Prostate gland (tissue), 2 donors: ENCODE measurements at regions not wholly inside any gene's neighbourhood (a gene's known extent, or its start where the extent isn't known, plus 50 kb on each side); places are given as distances from the start of the nearest gene placed in this dataset.
A peak's percentile ranks its signal among the peaks of the same experiment; 100 is the strongest.
"Not testable (repeated sequence)": the region's sequence is repeated elsewhere in the genome, so short reads cannot be mapped to it uniquely, and the experiment has no call there.

Experiments
- DNase-seq: peaks from one replicate; pipeline ENCODE4 v3.0.0-alpha.2; 2019; ENCODE audit warnings: low spot score
- H3K27ac ChIP-seq, 2 donors: fragments of 200-600 bp; sonication (generic); 2 replicates each; pipeline ENCODE4 v1.5.1; 2017 to 2019
- H3K27me3 ChIP-seq: fragments of 200-600 bp; sonication (generic); replicated peaks from 2 replicates; pipeline ENCODE4 v1.5.1; 2019; ENCODE audit not compliant: insufficient read depth
- H3K36me3 ChIP-seq, 2 donors: fragments of 200-600 bp; sonication (generic); 1 replicate in 1 of 2; 2 replicates in 1 of 2; pipeline versions ENCODE4 v1.5.1 to v1.8.1; 2017 to 2019
- H3K4me1 ChIP-seq: fragments of 200-600 bp; sonication (generic); replicated peaks from 2 replicates; pipeline ENCODE4 v1.5.1; 2019
- H3K4me3 ChIP-seq, 2 donors: fragments of 200-600 bp; sonication (generic); 2 replicates each; pipeline ENCODE4 v1.5.1; 2017 to 2019
- H3K9me3 ChIP-seq: fragments of 200-600 bp; sonication (generic); 2 replicates; pipeline ENCODE4 v1.5.1; 2017
- CTCF ChIP-seq, 4 experiments: fragments of 200-600 bp in 2 of 4; fragments of 450-650 bp in 2 of 4; sonication (generic) in 2 of 4; IDR thresholded peaks; 1 replicate in 3 of 4; 2 replicates in 1 of 4; pipeline ENCODE4 v1.5.1; 2016 to 2019; ENCODE audit warnings: antibody characterized with exemption in 4 of 4, mild to moderate bottlenecking in 2 of 4, moderate library complexity in 2 of 4
- POLR2A ChIP-seq: fragments of 450-650 bp; IDR thresholded peaks from one replicate; pipeline ENCODE4 v1.6.1; 2016; ENCODE audit warnings: antibody characterized with exemption, mild to moderate bottlenecking
- POLR2AphosphoS5 ChIP-seq: sonication (generic); formaldehyde crosslinking; IDR thresholded peaks from one replicate; pipeline ENCODE4 v1.6.1; 2017; ENCODE audit warnings: antibody characterized with exemption
- WGBS: methylation state at CpG from one replicate; pipeline ENCODE4 v1.1.5; 2018; 5-methylcytosine and 5-hydroxymethylcytosine counted together
- intact Hi-C: fragments of 100-400 bp; cut with DNase I; formaldehyde crosslinking; loops from one replicate; pipeline ENCODE4 v1.14.2; 2022

GRCh38 chr4:9685692-9686091, 95.7 kb upstream of the DRD5 start:
- TF ChIP-seq POLR2AphosphoS5 (no peak), CTCF (IDR thresholded peaks at IDR 0.05) (no peak), POLR2A (no peak)
- H3K4me3 ChIP-seq = no peak overlapping the region
- no peaks in the 10 kb centered on the region for H3K9me3 ChIP-seq
- no peak for DNase-seq
- intact Hi-C loops = no loop called here
- no peaks in the 10 kb centered on the region for H3K36me3 ChIP-seq
- no peaks in the 10 kb centered on the region for H3K27me3 ChIP-seq
- H3K4me1 ChIP-seq = no peaks in the 10 kb centered on the region
- H3K27ac ChIP-seq = no peak overlapping the region

DNA sequence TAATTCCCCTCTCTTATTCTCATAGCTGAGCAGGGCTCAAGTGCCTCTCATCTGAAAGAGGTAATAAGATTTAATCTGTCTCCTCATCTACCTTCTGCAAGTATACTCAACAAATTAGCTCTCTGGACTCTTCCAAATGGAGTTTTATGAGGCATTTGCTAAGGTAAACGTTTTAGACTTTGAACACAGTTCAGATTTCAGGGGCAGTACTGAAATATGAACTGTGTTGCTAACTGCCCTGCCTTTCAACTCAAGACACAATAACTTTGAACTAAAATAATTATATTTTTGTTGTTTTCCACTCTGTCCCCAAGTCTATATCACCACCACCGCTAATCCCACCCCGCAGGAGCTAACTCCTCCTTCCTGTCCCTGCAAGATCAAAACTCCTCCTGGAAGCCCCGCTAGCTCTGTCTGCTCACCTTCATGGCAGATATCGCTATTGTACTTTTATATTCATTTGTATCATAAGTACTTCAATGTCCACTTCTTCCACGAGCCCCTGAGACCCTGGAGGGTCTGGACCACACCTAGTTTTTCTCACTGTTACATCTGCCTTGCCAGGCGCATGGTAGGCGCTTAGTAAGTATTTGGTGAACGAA, 90.7 kb upstream of the DRD5 start:
- DNase-seq, H3K36me3 ChIP-seq, intact Hi-C loops, H3K4me1 ChIP-seq, H3K27me3 ChIP-seq, H3K9me3 ChIP-seq: not testable (repeated sequence)
- Histone ChIP-seq H3K27ac (peak overlapping the region; percentile 71 to 80), H3K4me3 (peak overlapping the region; percentile 35 to 42)
- 6% methylated on average over 9 of the region's 9 CpGs for WGBS

GRCh38 chr4:9691238-9692065, 90.0 kb upstream of the DRD5 start:
- peak; percentile 95 for DNase-seq
- Histone ChIP-seq H3K36me3 (no peaks in the 10 kb centered on the region), H3K4me1 (no peaks in the 10 kb centered on the region), H3K27me3 (no peaks in the 10 kb centered on the region), H3K4me3 (peak overlapping the region; percentile 35 to 42), H3K27ac (peak overlapping the region; percentile 71 to 80), H3K9me3 (no peaks in the 10 kb centered on the region)
- intact Hi-C loops = no loop called here
- under 1% methylated on average over 56 of the region's 56 CpGs for WGBS
- TF ChIP-seq POLR2A (no peak), POLR2AphosphoS5 (peak; percentile 41)

- H3K9me3 ChIP-seq, DNase-seq, H3K36me3 ChIP-seq, H3K4me1 ChIP-seq, intact Hi-C loops, H3K27me3 ChIP-seq, H3K27ac ChIP-seq, H3K4me3 ChIP-seq: not testable (repeated sequence)
- 72% methylated on average over 5 of the region's 5 CpGs for WGBS
Measured at GRCh38 chr4:9692791-9693491, 88.5 kb upstream of the DRD5 start.

DNA sequence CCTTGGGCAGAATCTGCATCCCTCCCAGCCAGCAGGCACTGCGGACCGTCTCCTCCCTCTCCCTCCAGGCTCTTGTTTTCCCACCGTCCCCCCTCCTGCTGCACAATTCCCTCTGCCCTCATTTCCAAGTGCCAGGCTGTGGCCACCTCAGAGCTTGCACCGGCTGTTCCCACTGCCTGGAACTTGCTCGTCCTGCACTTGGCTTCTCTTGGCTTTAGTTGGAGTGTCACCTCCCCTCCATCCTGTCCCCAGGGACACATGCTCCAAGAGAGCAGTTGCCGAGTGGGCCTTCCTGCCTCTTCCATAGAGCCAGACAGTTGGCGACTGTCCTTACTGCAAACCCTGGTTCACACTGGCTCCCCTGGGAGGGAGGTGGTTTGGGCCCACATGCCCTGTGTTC, 87.0 kb upstream of the DRD5 start:
- H3K9me3 ChIP-seq, DNase-seq, H3K4me3 ChIP-seq, H3K4me1 ChIP-seq, H3K27me3 ChIP-seq, intact Hi-C loops, H3K36me3 ChIP-seq, H3K27ac ChIP-seq: not testable (repeated sequence)
- WGBS = 78% methylated on average over 7 of the region's 7 CpGs

- intact Hi-C loops, H3K4me1 ChIP-seq, H3K27me3 ChIP-seq, H3K36me3 ChIP-seq, H3K4me3 ChIP-seq, H3K27ac ChIP-seq, DNase-seq, H3K9me3 ChIP-seq: not testable (repeated sequence)
- TF ChIP-seq CTCF (IDR thresholded peaks at IDR 0.05) = peak in 2 of 4 experiments; percentile 31 to 55
- WGBS = 44% methylated on average over 4 of the region's 4 CpGs
Measured at GRCh38 chr4:9695994-9696393, 85.4 kb upstream of the DRD5 start.

- H3K9me3 ChIP-seq, DNase-seq, H3K4me1 ChIP-seq, intact Hi-C loops, H3K27ac ChIP-seq, H3K4me3 ChIP-seq, H3K27me3 ChIP-seq, H3K36me3 ChIP-seq: not testable (repeated sequence)
- WGBS = 86% methylated on average over 5 of the region's 5 CpGs
Measured at GRCh38 chr4:9696561-9696960, 84.9 kb upstream of the DRD5 start.

DNA sequence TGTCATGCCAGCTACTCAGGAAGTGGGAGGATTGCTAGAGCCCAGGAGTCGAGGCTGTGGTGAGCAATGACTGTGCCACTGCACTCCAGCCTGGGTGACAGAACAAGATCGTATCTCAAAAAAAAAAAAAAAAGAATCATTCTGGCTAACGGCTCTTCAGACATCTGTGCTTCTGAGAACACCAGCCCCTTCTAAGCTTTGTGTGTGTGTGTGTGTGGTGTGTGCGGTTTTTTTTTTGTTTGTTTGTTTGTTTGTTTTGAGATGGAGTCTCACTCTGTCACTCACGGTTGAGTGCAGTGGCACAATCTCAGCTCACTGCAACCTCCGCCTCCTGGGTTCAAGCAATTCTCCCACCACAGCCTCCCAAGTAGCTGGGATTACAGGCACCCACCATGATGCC, 79.4 kb upstream of the DRD5 start:
- WGBS = 82% methylated on average over 6 of the region's 6 CpGs
- not testable (repeated sequence) for H3K4me1 ChIP-seq, H3K9me3 ChIP-seq, H3K27ac ChIP-seq, DNase-seq, H3K4me3 ChIP-seq, H3K27me3 ChIP-seq, H3K36me3 ChIP-seq
- intact Hi-C loops = loop anchor here (10.0 kb wide), 1 partner anchor 313 kb away; no protein-coding TSS in a partner anchor

GRCh38 chr4:9702696-9703095, 78.7 kb upstream of the DRD5 start:
- H3K9me3 ChIP-seq, H3K4me3 ChIP-seq, H3K4me1 ChIP-seq, DNase-seq, H3K27ac ChIP-seq, H3K36me3 ChIP-seq, H3K27me3 ChIP-seq: not testable (repeated sequence)
- intact Hi-C loops = loop anchor here (10.0 kb wide), 1 partner anchor 312 kb away; no protein-coding TSS in a partner anchor
- WGBS = 85% methylated on average over 9 of the region's 9 CpGs
